A673 (cell line): ENCODE measurements at regions not wholly inside any gene's neighbourhood (a gene's known extent, or its start where the extent isn't known, plus 50 kb on each side); places are given as distances from the start of the nearest gene placed in this dataset.

Source experiments
- BruUV-seq: library from RNA; stranded (reverse); fragments of 400-500 nt; replicated peaks from 2 replicates; lab custom pipeline; 2021; lab: Mats Ljungman, UMichigan
- CTCF ChIA-PET: fragments of 300-600 bp; sonication (Branson Sonifier 250); formaldehyde crosslinking; loops from one replicate; lab custom pipeline; 2022; ENCODE audit warnings: antibody characterized with exemption; lab: Charles Lee
- POLR2A ChIA-PET: fragments of 300-600 bp; sonication (Branson Sonifier 250); formaldehyde crosslinking; loops from one replicate; lab custom pipeline; 2022; ENCODE audit warnings: antibody characterized with exemption; ENCODE audit not compliant: low non-redundant PET; lab: Charles Lee
- DNase-seq: peaks from one replicate; pipeline ENCODE4 v3.0.0-alpha.2; 2015; ENCODE audit warnings: low spot score
- H3K27ac ChIP-seq: fragments of 200-600 bp; sonication (generic); 2 replicates; pipeline ENCODE4 v1.5.1; 2016; ENCODE audit warnings: mixed run types, low read depth, mild to moderate bottlenecking, mixed read lengths, antibody characterized with exemption, low read length; ENCODE audit not compliant: poor library complexity, severe bottlenecking
- H3K27me3 ChIP-seq: fragments of 200-600 bp; sonication (generic); replicated peaks from 2 replicates; pipeline ENCODE4 v1.6.1; 2017; ENCODE audit warnings: mixed run types, low read depth, mild to moderate bottlenecking, mixed read lengths, antibody characterized with exemption, low read length; ENCODE audit not compliant: insufficient read depth, poor library complexity
- H3K36me3 ChIP-seq: fragments of 200-600 bp; sonication (generic); 2 replicates; pipeline ENCODE4 v1.6.1; 2016; ENCODE audit warnings: mixed run types, mild to moderate bottlenecking, mixed read lengths, antibody characterized with exemption, low read length; ENCODE audit not compliant: insufficient read depth, poor library complexity, severe bottlenecking
- H3K4me1 ChIP-seq: fragments of 200-600 bp; sonication (generic); 2 replicates; pipeline ENCODE4 v1.6.1; 2017; ENCODE audit warnings: mixed run types, mild to moderate bottlenecking, mixed read lengths, antibody characterized with exemption, low read length; ENCODE audit not compliant: insufficient read depth, poor library complexity, severe bottlenecking
- H3K4me3 ChIP-seq: fragments of 200-600 bp; sonication (generic); 2 replicates; pipeline ENCODE4 v1.5.1; 2016; ENCODE audit warnings: low read depth, mixed run types, mild to moderate bottlenecking, mixed read lengths, low read length; ENCODE audit not compliant: poor library complexity, severe bottlenecking
- H3K9me3 ChIP-seq: fragments of 200-600 bp; sonication (generic); 2 replicates; pipeline ENCODE4 v1.6.1; 2016; ENCODE audit warnings: mixed run types, low read depth, mild to moderate bottlenecking, mixed read lengths, antibody characterized with exemption, low read length; ENCODE audit not compliant: poor library complexity, severe bottlenecking
- EZH2 ChIP-seq: fragments of 200-600 bp; sonication (generic); IDR thresholded peaks from 2 replicates; pipeline ENCODE4 v1.6.1; 2017; ENCODE audit warnings: borderline replicate concordance, low read depth, mild to moderate bottlenecking, mixed read lengths, antibody characterized with exemption, low read length; ENCODE audit not compliant: poor library complexity, severe bottlenecking
- intact Hi-C: fragments of 100-400 bp; cut with micrococcal nuclease; formaldehyde crosslinking; loops from one replicate; pipeline ENCODE4 v1.10.0; 2022; ENCODE audit not compliant: unreplicated experiment
- TF ChIP-seq, protein P1 (sequence below): fragments of 300-800, 200-600 bp; sonication (generic); conservative IDR thresholded peaks from 2 replicates; pipeline ENCODE4 v1.5.1; 2017; ENCODE audit warnings: low read depth, mild to moderate bottlenecking, antibody characterized with exemption, low read length, moderate library complexity, mixed read lengths

DNA sequence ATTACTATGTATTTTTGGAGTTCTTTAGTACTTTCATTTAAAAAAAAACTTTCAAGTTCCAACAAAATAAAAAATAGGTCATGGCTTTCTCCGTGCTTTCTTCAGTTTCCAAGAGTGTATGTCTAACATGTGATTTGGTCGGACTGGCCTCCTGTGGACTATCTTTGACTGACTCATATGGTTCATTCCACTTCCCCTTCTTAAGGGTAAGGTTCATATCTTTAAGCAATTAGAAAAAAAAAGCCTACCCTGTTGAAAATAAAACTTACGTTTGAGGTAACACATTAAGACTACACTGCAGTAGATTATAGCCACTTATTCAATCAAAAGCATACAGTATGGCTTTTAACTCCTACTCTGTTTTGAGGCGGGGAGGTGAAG is 112.8 kb upstream of the AHR start:
- CTCF ChIA-PET = no interaction called here
- Histone ChIP-seq H3K9me3 (peaks cover 6% of the 10 kb centered on the region), H3K36me3 (no peaks in the 10 kb centered on the region), H3K27ac (no peak overlapping the region), H3K4me1 (peaks cover 6% of the 10 kb centered on the region), H3K4me3 (no peak overlapping the region), H3K27me3 (no peaks in the 10 kb centered on the region)
- POLR2A ChIA-PET = no interaction called here
- no TSS peak for BruUV-seq
- DNase-seq = peak; percentile 48
- TF ChIP-seq EZH2 = no peak
- TF ChIP-seq, protein P1, sequence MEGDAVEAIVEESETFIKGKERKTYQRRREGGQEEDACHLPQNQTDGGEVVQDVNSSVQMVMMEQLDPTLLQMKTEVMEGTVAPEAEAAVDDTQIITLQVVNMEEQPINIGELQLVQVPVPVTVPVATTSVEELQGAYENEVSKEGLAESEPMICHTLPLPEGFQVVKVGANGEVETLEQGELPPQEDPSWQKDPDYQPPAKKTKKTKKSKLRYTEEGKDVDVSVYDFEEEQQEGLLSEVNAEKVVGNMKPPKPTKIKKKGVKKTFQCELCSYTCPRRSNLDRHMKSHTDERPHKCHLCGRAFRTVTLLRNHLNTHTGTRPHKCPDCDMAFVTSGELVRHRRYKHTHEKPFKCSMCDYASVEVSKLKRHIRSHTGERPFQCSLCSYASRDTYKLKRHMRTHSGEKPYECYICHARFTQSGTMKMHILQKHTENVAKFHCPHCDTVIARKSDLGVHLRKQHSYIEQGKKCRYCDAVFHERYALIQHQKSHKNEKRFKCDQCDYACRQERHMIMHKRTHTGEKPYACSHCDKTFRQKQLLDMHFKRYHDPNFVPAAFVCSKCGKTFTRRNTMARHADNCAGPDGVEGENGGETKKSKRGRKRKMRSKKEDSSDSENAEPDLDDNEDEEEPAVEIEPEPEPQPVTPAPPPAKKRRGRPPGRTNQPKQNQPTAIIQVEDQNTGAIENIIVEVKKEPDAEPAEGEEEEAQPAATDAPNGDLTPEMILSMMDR = no peak
- intact Hi-C loops = no loop called here

DNA sequence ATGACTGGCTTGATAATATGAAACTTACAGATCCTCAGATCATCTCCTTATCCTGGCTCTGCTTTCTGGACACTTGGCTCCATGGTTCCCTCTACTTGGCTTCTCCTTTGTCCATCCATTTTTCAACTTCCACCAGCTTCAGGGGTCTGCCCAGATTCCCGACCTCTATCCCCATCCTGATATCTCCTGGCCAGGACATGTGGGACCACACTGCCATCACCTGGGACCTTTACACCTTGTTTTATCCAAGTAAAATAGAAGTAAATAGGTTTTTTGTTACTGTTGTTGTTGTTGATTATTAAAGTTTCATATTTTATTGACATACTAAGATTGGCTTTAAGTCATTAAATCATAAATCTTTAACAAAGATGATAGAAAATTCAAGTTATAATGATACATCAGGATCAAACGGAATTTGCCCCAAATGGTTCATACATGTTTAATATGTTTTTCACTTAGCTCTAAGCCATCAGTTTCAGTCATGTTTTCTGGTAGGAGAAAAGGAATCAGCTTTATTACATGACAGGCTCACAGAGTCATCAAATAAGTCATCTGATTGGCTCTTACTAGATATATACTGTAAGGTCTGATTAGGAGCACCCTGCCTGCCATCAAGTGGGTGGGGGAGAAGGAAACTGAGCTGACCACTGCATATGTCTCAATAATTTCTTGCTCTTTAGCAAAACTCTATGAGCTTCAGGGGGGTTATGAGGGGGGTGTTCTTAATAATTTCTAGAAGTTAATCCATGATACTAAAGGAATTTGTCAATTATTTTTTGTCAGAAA is 111.5 kb upstream of the AHR start:
- TF ChIP-seq, protein P1 = no peak
- TF ChIP-seq EZH2 = no peak
- no peak overlapping the region for H3K4me3 ChIP-seq
- POLR2A ChIA-PET = no interaction called here
- no peaks in the 10 kb centered on the region for H3K36me3 ChIP-seq
- peaks cover 6% of the 10 kb centered on the region for H3K4me1 ChIP-seq
- no TSS peak for BruUV-seq
- no peak overlapping the region for H3K27ac ChIP-seq
- H3K27me3 ChIP-seq = no peaks in the 10 kb centered on the region
- peaks cover 6% of the 10 kb centered on the region for H3K9me3 ChIP-seq
- DNase-seq = no peak
- CTCF ChIA-PET = interaction anchor here (0.6 kb wide), 1 partner anchor 60 kb away, joined by 3 read pairs; no protein-coding TSS in a partner anchor
- intact Hi-C loops = no loop called here

DNA sequence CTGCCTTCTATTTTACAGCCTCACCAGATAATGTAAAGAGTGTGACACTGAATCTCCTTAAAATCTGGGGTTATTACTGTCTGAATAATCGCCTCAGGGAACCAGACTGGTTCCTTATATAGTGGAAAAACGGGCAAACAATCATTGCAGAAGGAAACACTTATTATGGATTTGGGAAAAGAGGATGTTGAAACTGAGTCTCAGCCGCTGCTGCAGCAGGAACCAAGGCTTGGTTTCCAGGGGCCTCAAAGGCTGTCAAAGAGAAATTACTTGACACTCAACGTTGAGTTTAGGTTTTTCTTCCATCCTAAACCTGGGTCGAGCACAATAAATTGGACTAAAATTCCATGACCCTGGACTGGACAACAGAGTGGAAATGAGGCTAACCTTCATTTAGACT is 103.8 kb upstream of the AHR start:
- no TSS peak for BruUV-seq
- no peak overlapping the region for H3K4me3 ChIP-seq
- CTCF ChIA-PET = no interaction called here

More for the DNA sequence above, 103.8 kb upstream of the AHR start:
- no peaks in the 10 kb centered on the region for H3K9me3 ChIP-seq
- H3K27ac ChIP-seq = no peak overlapping the region
- no peaks in the 10 kb centered on the region for H3K27me3 ChIP-seq
- TF ChIP-seq, protein P1 = no peak
- POLR2A ChIA-PET = no interaction called here
- no peaks in the 10 kb centered on the region for H3K36me3 ChIP-seq
- DNase-seq = no peak
- intact Hi-C loops = no loop called here
- H3K4me1 ChIP-seq = no peaks in the 10 kb centered on the region
